HG02885 (cell line): ENCODE measurements at regions not wholly inside any gene's neighbourhood (a gene's known extent, or its start where the extent isn't known, plus 50 kb on each side); places are given as distances from the start of the nearest gene placed in this dataset.
A peak's percentile ranks its signal among the peaks of the same experiment; 100 is the strongest.

Source experiments
- ATAC-seq: cut with Tn5 transposase; IDR thresholded peaks from one replicate; pipeline ENCODE4 v1.9.1; 2021; ENCODE audit warnings: mild to moderate bottlenecking; ENCODE audit not compliant: unreplicated experiment, poor library complexity

GRCh38 chr16:48909231-48909630 lies 299.3 kb upstream of the N4BP1 start:
- ATAC-seq, result no peak

- peak; percentile 75 for ATAC-seq
These were observed 298.1 kb upstream of the N4BP1 start for GRCh38 chr16:48907906-48908634.

GRCh38 chr16:48905632-48906505 lies 295.9 kb upstream of the N4BP1 start:
- no peak for ATAC-seq

- ATAC-seq, result no peak
These were observed 294.4 kb upstream of the N4BP1 start for GRCh38 chr16:48904333-48904732.

GRCh38 chr16:48903039-48903438 lies 293.1 kb upstream of the N4BP1 start:
- ATAC-seq, result no peak

GRCh38 chr16:48901712-48902374 lies 291.9 kb upstream of the N4BP1 start:
- ATAC-seq, result no peak

GRCh38 chr16:48899500-48899899 lies 289.5 kb upstream of the N4BP1 start:
- no peak for ATAC-seq

GRCh38 chr16:48897698-48898205 lies 287.8 kb upstream of the N4BP1 start:
- no peak for ATAC-seq

GRCh38 chr16:48895142-48895541 lies 285.2 kb upstream of the N4BP1 start:
- no peak for ATAC-seq

- no peak for ATAC-seq
These were observed 282.9 kb upstream of the N4BP1 start for GRCh38 chr16:48892893-48893292.

GRCh38 chr16:48887646-48888210 lies 277.7 kb upstream of the N4BP1 start:
- no peak for ATAC-seq

GRCh38 chr16:48885471-48885870 lies 275.5 kb upstream of the N4BP1 start:
- ATAC-seq, result no peak

- no peak for ATAC-seq
These were observed 271.3 kb upstream of the N4BP1 start for GRCh38 chr16:48881272-48881671.

- ATAC-seq, result no peak
These were observed 269.5 kb upstream of the N4BP1 start for GRCh38 chr16:48879223-48880122.

GRCh38 chr16:48877946-48878345 lies 268.0 kb upstream of the N4BP1 start:
- ATAC-seq, result no peak

GRCh38 chr16:48870141-48870540 lies 260.2 kb upstream of the N4BP1 start:
- ATAC-seq, result no peak

- ATAC-seq, result no peak
These were observed 255.5 kb upstream of the N4BP1 start for GRCh38 chr16:48865520-48865919.

- ATAC-seq, result no peak
These were observed 254.1 kb upstream of the N4BP1 start for GRCh38 chr16:48864055-48864454.

GRCh38 chr16:48862087-48862532 lies 252.1 kb upstream of the N4BP1 start:
- ATAC-seq, result no peak
